Right lobe of liver (tissue), 6 donors: ENCODE measurements at regions not wholly inside any gene's neighbourhood (a gene's known extent, or its start where the extent isn't known, plus 50 kb on each side); places are given as distances from the start of the nearest gene placed in this dataset.

ENCODE experiments used
- ATAC-seq, 4 donors: fragments of 200-7000 bp; cut with Tn5 transposase; one replicate each; pipeline ENCODE4 v1.9.1; 2020; ENCODE audit warnings: mild to moderate bottlenecking in 4 of 4, moderate library complexity in 4 of 4
- DNase-seq, 3 donors: peaks; one replicate each; pipeline ENCODE4 v3.0.0-alpha.2; 2020
- H3K27ac ChIP-seq, 3 donors: fragments of 200-600 bp; one replicate each; pipeline ENCODE4 v1.8.0; 2022
- H3K27me3 ChIP-seq, 2 donors: fragments of 200-600 bp; one replicate each; pipeline ENCODE4 v1.8.0; 2022
- H3K36me3 ChIP-seq, 4 donors: fragments of 200-600 bp; sonication (generic) in 1 of 4; one replicate each; pipeline versions ENCODE4 v1.5.1 to v1.8.0; 2017 to 2022; ENCODE audit warnings: control low read depth in 1 of 4
- H3K4me1 ChIP-seq, 4 donors: fragments of 200-600 bp; sonication (generic) in 1 of 4; one replicate each; pipeline versions ENCODE4 v1.5.1 to v1.8.0; 2017 to 2022; ENCODE audit warnings: control low read depth in 1 of 4
- H3K4me3 ChIP-seq, 3 donors: fragments of 200-600 bp; one replicate each; pipeline ENCODE4 v1.8.0; 2022
- H3K9me3 ChIP-seq, 4 donors: fragments of 200-600 bp; sonication (generic) in 1 of 4; one replicate each; pipeline versions ENCODE4 v1.5.1 to v1.8.0; 2017 to 2022; ENCODE audit warnings: control low read depth in 1 of 4
- CTCF ChIP-seq, 4 donors: fragments of 200-600 bp in 3 of 4; fragments of 450-650 bp in 1 of 4; IDR thresholded peaks; one replicate each; pipeline versions ENCODE4 v1.5.1 to v1.8.0; 2016 to 2022; ENCODE audit warnings: antibody characterized with exemption in 4 of 4, mild to moderate bottlenecking in 2 of 4
- POLR2A ChIP-seq: fragments of 450-650 bp; IDR thresholded peaks from one replicate; pipeline ENCODE4 v1.6.1; 2017; ENCODE audit warnings: antibody characterized with exemption, mild to moderate bottlenecking
- WGBS: methylation state at CpG from one replicate; pipeline ENCODE4 v1.1.6; 2018; ENCODE audit warnings: low coverage, low lambda C conversion rate; ENCODE audit not compliant: insufficient coverage; ENCODE audit errors: missing lambda C conversion rate; 5-methylcytosine and 5-hydroxymethylcytosine counted together
- intact Hi-C, 2 donors: fragments of 100-400 bp; cut with DNase I; formaldehyde crosslinking; loops; one replicate each; pipeline versions ENCODE4 v1.11.2 to v1.14.1; 2022
- donor health status: DM: no; HTN: yes; CAD: no.
- donor health status: DM: no; HTN: no; CAD: no.
- donor health status: DM: no; HTN: no; CAD: no.
- donor health status: DM: no; HTN: yes; CAD: no.
- donor health status: DM: no; HTN: yes; CAD: no.

DNA sequence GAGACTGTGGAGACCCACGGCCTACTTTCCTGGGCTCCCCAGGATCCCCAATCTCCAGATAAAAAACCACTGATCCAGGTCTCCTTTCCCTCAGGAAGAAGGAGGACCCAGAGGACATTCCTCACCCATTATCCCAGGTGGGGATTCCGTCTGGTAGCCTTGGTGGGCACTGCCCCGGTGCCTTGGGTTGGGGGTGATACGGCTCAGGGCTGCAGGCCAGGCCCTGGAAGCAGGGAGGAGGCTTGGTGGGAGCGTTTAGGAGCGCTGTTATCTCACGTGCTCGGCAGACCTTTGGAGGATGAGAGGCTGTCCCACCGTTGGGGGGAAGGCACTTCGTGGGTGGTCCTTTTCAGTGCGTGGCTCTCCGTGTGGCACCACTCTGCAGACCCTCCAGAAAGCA, 926.3 kb downstream of the BRD1 start:
- Histone ChIP-seq H3K4me3 (no peak overlapping the region), H3K27ac (no peak overlapping the region), H3K4me1 (no peaks in the 10 kb centered on the region), H3K36me3 (no peaks in the 10 kb centered on the region), H3K9me3 (no peaks in the 10 kb centered on the region), H3K27me3 (no peaks in the 10 kb centered on the region)
- TF ChIP-seq POLR2A (no peak), CTCF (IDR thresholded peaks at IDR 0.05) (no peak)
- intact Hi-C loops: no loop called here
- ATAC-seq: no peak
- peak in 1 of 3 donors; percentile 27 for DNase-seq
- WGBS: 73% methylated on average over 2 of the region's 12 CpGs

GRCh38 chr22:48900626-48901025, 927.0 kb downstream of the BRD1 start:
- H3K4me3 ChIP-seq: no peak overlapping the region
- 30% methylated on average over 5 of the region's 9 CpGs for WGBS
- no peak overlapping the region for H3K27ac ChIP-seq
- no peaks in the 10 kb centered on the region for H3K36me3 ChIP-seq
- DNase-seq (no peak), ATAC-seq (no peak)
- no peaks in the 10 kb centered on the region for H3K9me3 ChIP-seq
- no peaks in the 10 kb centered on the region for H3K27me3 ChIP-seq
- no peaks in the 10 kb centered on the region for H3K4me1 ChIP-seq
- TF ChIP-seq CTCF (IDR thresholded peaks at IDR 0.05) (no peak), POLR2A (no peak)
- intact Hi-C loops: no loop called here

DNA sequence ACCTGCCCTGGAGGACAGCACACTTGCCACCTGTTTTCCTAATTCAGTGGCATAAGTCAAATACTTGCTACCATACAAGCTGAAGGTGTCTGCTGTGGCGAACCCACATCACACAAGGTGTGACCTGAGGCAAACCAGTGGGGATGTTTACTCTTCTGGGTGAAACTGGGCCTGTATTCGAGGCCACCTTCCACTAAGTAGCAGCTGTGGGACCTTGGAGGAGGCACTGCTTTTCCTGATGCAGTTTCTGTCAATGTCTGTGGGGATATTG, 927.4 kb downstream of the BRD1 start:
- Histone ChIP-seq H3K4me1 (no peaks in the 10 kb centered on the region), H3K36me3 (no peaks in the 10 kb centered on the region), H3K9me3 (no peaks in the 10 kb centered on the region), H3K27me3 (no peaks in the 10 kb centered on the region), H3K27ac (no peak overlapping the region), H3K4me3 (no peak overlapping the region)
- no CpG with 5 or more reads among the region's 2 CpGs for WGBS
- DNase-seq (no peak), ATAC-seq (no peak)
- TF ChIP-seq CTCF (IDR thresholded peaks at IDR 0.05) (no peak), POLR2A (no peak)
- intact Hi-C loops: no loop called here

DNA sequence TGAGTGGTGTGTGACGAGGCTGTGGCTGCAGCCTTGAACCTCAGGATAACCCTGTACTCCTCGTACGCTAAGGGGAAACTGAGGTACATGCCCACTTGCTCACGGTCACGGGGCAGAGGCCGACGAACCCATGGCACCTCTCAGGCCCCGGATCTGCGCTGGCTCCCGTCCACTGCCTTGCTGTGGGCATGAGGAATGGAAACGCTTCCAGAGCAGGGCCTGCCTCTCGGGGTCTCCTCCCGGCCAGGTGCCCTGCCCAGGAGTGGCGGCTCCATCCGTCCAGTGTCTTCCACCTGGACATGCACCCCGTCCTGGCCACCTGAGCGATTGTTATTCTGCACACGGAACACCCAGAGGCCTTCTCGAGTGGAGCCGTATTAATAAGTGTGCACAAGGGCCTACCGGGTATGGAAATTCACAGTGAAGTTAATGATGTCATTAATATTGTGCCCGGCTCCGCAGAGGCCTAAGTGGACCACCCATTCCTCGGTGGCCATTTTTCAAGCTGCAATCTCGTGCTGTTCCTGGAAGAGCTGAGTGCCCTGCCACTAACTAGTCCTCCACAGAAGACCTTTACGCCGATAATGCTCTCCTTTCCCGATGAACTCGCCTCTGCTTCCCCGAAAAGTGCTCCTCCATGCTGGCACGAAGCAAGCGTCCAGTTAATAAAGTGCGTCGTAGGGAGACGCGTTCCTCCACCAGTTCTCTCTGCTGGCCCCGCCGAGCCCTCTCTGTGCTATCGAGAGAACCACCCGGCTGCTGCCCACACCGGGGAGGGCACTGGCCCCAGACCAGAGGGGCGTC, 927.9 kb downstream of the BRD1 start:
- 80% methylated on average over 26 of the region's 42 CpGs for WGBS
- H3K9me3 ChIP-seq: no peaks in the 10 kb centered on the region
- H3K27ac ChIP-seq: no peak overlapping the region
- TF ChIP-seq POLR2A (no peak), CTCF (IDR thresholded peaks at IDR 0.05) (no peak)
- DNase-seq (peak in 2 of 3 donors; percentile 37 to 51), ATAC-seq (no peak)
- no peak overlapping the region for H3K4me3 ChIP-seq
- H3K4me1 ChIP-seq: no peaks in the 10 kb centered on the region
- intact Hi-C loops: no loop called here
- H3K36me3 ChIP-seq: no peaks in the 10 kb centered on the region
- H3K27me3 ChIP-seq: no peaks in the 10 kb centered on the region
